Lower leg skin (tissue), 4 donors: ENCODE measurements at regions not wholly inside any gene's neighbourhood (a gene's known extent, or its start where the extent isn't known, plus 50 kb on each side); places are given as distances from the start of the nearest gene placed in this dataset.

ENCODE experiments used
- DNase-seq, 2 donors: peaks; one replicate each; pipeline ENCODE4 v3.0.0-alpha.2; 2019; ENCODE audit warnings: low spot score in 2 of 2
- H3K4me3 ChIP-seq: fragments of 200-600 bp; sonication (generic); 2 replicates; pipeline ENCODE4 v1.5.1; 2017; ENCODE audit warnings: mild to moderate bottlenecking, low read depth; ENCODE audit not compliant: poor library complexity, severe bottlenecking
- POLR2A ChIP-seq, 2 donors: fragments of 450-650 bp; IDR thresholded peaks; one replicate each; pipeline ENCODE4 v1.6.1; 2016 to 2017; ENCODE audit warnings: antibody characterized with exemption in 2 of 2, mild to moderate bottlenecking in 1 of 2, moderate library complexity in 1 of 2
- WGBS, 2 donors: methylation state at CpG; one replicate each; pipeline ENCODE4 v1.1.5; 2018; 5-methylcytosine and 5-hydroxymethylcytosine counted together
- intact Hi-C: fragments of 100-400 bp; cut with DNase I; formaldehyde crosslinking; loops from one replicate; pipeline ENCODE4 v1.15.0; 2023; ENCODE audit warnings: low total_unique reads
- TF ChIP-seq, protein P1 (sequence below), 3 donors: fragments of 450-650 bp; IDR thresholded peaks; one replicate each; pipeline ENCODE4 v1.5.1; 2016; ENCODE audit warnings: antibody characterized with exemption in 3 of 3, mild to moderate bottlenecking in 3 of 3, moderate library complexity in 2 of 3

GRCh38 chr1:194378517-194378916, 1192.1 kb upstream of the B3GALT2 start:
- no peak overlapping the region for H3K4me3 ChIP-seq
- TF ChIP-seq POLR2A (IDR thresholded peaks at IDR 0.05), result no peak
- TF ChIP-seq, protein P1, sequence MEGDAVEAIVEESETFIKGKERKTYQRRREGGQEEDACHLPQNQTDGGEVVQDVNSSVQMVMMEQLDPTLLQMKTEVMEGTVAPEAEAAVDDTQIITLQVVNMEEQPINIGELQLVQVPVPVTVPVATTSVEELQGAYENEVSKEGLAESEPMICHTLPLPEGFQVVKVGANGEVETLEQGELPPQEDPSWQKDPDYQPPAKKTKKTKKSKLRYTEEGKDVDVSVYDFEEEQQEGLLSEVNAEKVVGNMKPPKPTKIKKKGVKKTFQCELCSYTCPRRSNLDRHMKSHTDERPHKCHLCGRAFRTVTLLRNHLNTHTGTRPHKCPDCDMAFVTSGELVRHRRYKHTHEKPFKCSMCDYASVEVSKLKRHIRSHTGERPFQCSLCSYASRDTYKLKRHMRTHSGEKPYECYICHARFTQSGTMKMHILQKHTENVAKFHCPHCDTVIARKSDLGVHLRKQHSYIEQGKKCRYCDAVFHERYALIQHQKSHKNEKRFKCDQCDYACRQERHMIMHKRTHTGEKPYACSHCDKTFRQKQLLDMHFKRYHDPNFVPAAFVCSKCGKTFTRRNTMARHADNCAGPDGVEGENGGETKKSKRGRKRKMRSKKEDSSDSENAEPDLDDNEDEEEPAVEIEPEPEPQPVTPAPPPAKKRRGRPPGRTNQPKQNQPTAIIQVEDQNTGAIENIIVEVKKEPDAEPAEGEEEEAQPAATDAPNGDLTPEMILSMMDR (IDR thresholded peaks at IDR 0.05), result no peak
- no peak for DNase-seq
- intact Hi-C loops, result loop anchor here (5.0 kb wide), 1 partner anchor 1369 kb away; no protein-coding TSS in a partner anchor

DNA sequence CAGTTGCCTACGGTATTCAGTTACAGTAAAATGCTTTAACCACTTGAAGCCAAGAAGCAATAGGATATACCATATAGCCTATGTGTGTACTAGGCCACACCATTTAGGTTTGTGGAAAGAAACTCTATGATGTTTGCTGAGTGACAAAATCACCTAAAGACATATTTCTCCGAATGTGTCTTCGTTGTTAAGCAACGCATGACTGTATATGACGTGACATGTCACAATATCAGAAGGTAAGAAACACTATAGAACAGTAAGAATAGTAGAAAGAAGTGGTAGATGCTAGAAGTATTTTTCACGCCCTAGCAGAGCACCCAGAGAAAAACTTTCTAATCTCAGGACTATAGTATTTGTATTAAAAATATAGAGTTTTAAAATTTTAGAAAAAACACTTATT, 1188.2 kb upstream of the B3GALT2 start:
- DNase-seq, result no peak
- WGBS, 2 donors, result 92 to 94% methylated on average over 6 of the region's 6 CpGs
- H3K4me3 ChIP-seq, result no peak overlapping the region
- intact Hi-C loops, result loop anchor here (5.0 kb wide), 1 partner anchor 1373 kb away; no protein-coding TSS in a partner anchor
- TF ChIP-seq POLR2A (IDR thresholded peaks at IDR 0.05), result no peak
- TF ChIP-seq, protein P1 (IDR thresholded peaks at IDR 0.05), result no peak

- DNase-seq, result no peak
- TF ChIP-seq, protein P1 (IDR thresholded peaks at IDR 0.05), result no peak
- no peak for TF ChIP-seq POLR2A (IDR thresholded peaks at IDR 0.05)
- H3K4me3 ChIP-seq, result no peak overlapping the region
- intact Hi-C loops, result no loop called here
- 85 to 89% methylated on average over 2 of the region's 2 CpGs for WGBS, 2 donors
Observed at GRCh38 chr1:194372266-194372665, 1185.9 kb upstream of the B3GALT2 start.

DNA sequence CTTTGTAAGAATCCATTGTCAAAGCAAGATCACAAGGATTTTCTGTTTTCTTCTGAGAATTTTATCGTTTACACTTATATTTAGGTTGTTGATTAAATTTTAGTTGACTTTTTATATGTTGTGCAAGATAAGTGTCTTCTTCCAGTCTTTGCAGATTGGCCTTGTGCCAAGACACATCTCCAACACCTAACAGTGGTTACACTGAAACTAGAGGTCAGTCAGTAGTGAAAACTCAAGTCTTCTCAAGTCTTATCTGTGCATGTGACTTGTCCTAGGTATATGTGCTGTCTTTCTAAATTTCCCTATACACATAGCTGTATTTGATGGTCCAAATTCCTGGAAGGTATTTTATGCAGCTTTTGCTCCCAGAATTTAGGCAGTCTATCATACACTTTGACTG, 1183.2 kb upstream of the B3GALT2 start:
- no peak overlapping the region for H3K4me3 ChIP-seq
- no peak for TF ChIP-seq POLR2A (IDR thresholded peaks at IDR 0.05)
- TF ChIP-seq, protein P1 (IDR thresholded peaks at IDR 0.05), result no peak
- intact Hi-C loops, result no loop called here
- DNase-seq, result no peak
- 46 to 93% methylated on average over 1 of the region's 1 CpG for WGBS, 2 donors

DNA sequence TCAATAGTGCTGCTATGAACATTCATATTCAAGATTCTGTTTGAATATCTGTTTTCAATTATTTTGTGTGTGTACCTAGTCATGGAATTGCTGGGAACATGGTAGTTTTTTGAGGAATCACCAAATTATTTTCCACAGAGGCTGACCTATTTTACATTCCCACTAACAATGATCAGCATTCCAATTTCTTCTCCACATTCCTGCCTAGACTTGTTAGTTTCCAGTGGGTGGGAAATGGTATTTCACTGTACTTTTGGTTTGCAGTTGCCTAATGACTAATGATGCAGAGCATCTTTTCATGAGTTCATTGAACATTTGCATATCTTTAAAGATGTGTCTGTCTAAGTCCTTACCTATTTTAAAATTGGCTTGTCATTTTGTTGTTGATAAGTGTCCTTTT, 1182.6 kb upstream of the B3GALT2 start:
- intact Hi-C loops, result no loop called here
- no peak for DNase-seq

DNA sequence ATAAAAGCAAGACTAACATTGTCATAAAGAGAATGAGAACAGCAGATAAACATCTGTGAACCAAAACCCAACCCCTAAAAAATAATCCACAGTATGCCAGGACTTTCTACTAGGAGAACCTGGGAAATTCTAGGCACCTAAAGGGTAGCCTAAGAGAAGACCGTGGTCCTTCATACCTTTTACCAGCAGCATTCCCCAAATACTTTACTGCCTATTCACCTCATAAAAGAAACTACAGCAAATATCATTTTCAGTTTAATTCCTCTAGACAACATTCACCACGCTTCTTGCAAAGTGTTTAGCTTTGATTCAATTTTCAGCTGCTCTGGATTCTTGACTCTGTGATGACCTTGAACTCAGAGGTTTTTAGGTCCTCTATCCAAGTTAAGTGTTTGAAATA, 1180.7 kb upstream of the B3GALT2 start:
- WGBS, 2 donors, result 76 to 81% methylated on average over 2 of the region's 2 CpGs
- intact Hi-C loops, result no loop called here
- no peak overlapping the region for H3K4me3 ChIP-seq
- DNase-seq, result no peak
- TF ChIP-seq POLR2A (IDR thresholded peaks at IDR 0.05), result no peak
- TF ChIP-seq, protein P1 (IDR thresholded peaks at IDR 0.05), result no peak

More for the DNA sequence above, 1182.6 kb upstream of the B3GALT2 start:
- no peak overlapping the region for H3K4me3 ChIP-seq
- no peak for TF ChIP-seq POLR2A (IDR thresholded peaks at IDR 0.05)
- TF ChIP-seq, protein P1 (IDR thresholded peaks at IDR 0.05), result no peak
